ENCODE measurements at regions not wholly inside any gene's neighbourhood (a gene's known extent, or its start where the extent isn't known, plus 50 kb on each side); places are given as distances from the start of the nearest gene placed in this dataset.

DNA sequence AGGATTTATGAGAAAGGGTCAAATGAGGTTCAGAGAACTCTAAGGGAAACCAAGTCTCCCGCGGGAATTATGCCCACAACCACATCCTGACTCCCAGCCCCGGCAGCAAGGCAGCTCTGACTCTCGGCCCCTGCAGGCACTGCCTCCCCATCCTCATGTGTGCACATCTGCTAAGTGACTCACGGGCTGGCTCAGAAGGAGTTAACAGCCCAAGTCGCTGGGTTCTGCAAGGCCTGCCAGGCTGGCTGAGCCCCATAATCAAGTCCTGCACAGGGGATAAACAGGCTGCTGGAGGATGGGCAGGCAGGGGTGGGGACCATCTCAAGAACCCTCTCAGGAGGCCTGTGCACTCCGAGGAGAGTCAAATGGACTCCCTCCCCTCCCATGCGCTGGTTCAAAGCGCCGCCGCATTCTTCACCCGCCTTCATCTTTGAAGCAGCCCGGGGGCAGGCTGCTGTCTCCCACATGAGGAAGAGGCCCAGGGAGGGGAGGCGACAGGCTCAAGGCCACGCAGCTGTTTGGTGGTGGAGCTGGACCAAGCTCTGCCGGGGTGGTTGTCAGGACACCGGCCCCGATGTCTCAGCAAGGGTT is 344.3 kb downstream of the MATN1 start:
- no peaks in the 10 kb centered on the region for H3K36me3 ChIP-seq (replicated peaks in 1 of 2; ENCODE audit: control insufficient read depth in 1 of 2, insufficient read depth in 2 of 2, low read length in 2 of 2)
- H3K27ac ChIP-seq (ENCODE audit: extremely low read length, insufficient read depth, low read length), result no peak overlapping the region
- in situ Hi-C loops (cut with HindIII; ENCODE audit: extremely low pct_ligation_motif_present, low pct_unique_long_range_greater_than_20kb), result no loop called here
- ChIA-PET CTCF (ENCODE audit: low intra/inter-chr PET ratio, low total read pairs) (no interaction called here), POLR2A (no interaction called here)
- H3K9me3 ChIP-seq (ENCODE audit: low read length), result no peaks in the 10 kb centered on the region
- WGBS (ENCODE audit: low lambda C conversion rate), result 34% methylated on average over 16 of the region's 18 CpGs
- FAIRE-seq (no peak), DNase-seq (ENCODE audit: low spot score) (peak; percentile 18), ATAC-seq (peak; percentile 22; the same call in 2 of the 3 replicates)
- no peak overlapping the region for H3K9ac ChIP-seq (ENCODE audit: insufficient read depth, low read depth, low read length)
- peaks cover 0 to 3% of the 10 kb centered on the region in 2 experiments; a peak in 1 of 5 replicates for H3K27me3 ChIP-seq (ENCODE audit: control insufficient read depth in 1 of 2, insufficient read depth in 2 of 2, low read length in 2 of 2)
- intact Hi-C loops (cut with micrococcal nuclease; ENCODE audit: unreplicated experiment), result no loop called here
- BruUV-seq (replicated peaks), result no TSS peak
- peaks cover 14% of the 10 kb centered on the region for H3K4me1 ChIP-seq (ENCODE audit: insufficient read depth, low read length)
- no peaks in the 10 kb centered on the region for H3K79me2 ChIP-seq (ENCODE audit: insufficient read depth, low read length)
- H2AFZ ChIP-seq (ENCODE audit: low read length), result no peak overlapping the region
- no peak overlapping the region for H3K4me3 ChIP-seq (replicated peaks in 1 of 3; ENCODE audit: insufficient read depth in 1 of 3, low read depth in 2 of 3, low read length in 3 of 3)
- H4K20me1 ChIP-seq (ENCODE audit: insufficient read depth, low read length), result no peaks in the 10 kb centered on the region
- no peak overlapping the region for H3K4me2 ChIP-seq (ENCODE audit: low read depth, low read length)
- TF ChIP-seq ESRRA (CRISPR knock-in tag; IDR thresholded peaks at IDR 0.05; ENCODE audit: low read depth), result no peak
- no peak for TF ChIP-seq MATR3 (CRISPR knock-in tag; IDR thresholded peaks at IDR 0.05)
- TF ChIP-seq ZNF510 (CRISPR knock-in tag; IDR thresholded peaks at IDR 0.05; ENCODE audit: low read depth), result no peak
- no peak for TF ChIP-seq ZNF616 (CRISPR knock-in tag; IDR thresholded peaks at IDR 0.05; ENCODE audit: low read depth)
- TF ChIP-seq HCFC1 (IDR thresholded peaks at IDR 0.05; ENCODE audit: low read depth, low read length), result no peak
- TF ChIP-seq, protein P1, sequence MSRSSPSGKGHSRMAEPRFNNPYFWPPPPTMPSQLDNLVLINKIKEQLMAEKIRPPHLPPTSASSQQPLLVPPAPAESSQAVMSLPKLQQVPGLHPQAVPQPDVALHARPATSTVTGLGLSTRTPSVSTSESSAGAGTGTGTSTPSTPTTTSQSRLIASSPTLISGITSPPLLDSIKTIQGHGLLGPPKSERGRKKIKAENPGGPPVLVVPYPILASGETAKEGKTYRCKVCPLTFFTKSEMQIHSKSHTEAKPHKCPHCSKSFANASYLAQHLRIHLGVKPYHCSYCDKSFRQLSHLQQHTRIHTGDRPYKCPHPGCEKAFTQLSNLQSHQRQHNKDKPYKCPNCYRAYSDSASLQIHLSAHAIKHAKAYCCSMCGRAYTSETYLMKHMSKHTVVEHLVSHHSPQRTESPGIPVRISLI (CRISPR knock-in tag; IDR thresholded peaks at IDR 0.05; ENCODE audit: borderline replicate concordance), result no peak
- TF ChIP-seq, protein P2, sequence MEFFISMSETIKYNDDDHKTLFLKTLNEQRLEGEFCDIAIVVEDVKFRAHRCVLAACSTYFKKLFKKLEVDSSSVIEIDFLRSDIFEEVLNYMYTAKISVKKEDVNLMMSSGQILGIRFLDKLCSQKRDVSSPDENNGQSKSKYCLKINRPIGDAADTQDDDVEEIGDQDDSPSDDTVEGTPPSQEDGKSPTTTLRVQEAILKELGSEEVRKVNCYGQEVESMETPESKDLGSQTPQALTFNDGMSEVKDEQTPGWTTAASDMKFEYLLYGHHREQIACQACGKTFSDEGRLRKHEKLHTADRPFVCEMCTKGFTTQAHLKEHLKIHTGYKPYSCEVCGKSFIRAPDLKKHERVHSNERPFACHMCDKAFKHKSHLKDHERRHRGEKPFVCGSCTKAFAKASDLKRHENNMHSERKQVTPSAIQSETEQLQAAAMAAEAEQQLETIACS (CRISPR knock-in tag; IDR thresholded peaks at IDR 0.05), result no peak
- no peak for TF ChIP-seq NPAS2 (CRISPR knock-in tag; IDR thresholded peaks at IDR 0.05; ENCODE audit: borderline replicate concordance)
- TF ChIP-seq ZNF569 (CRISPR knock-in tag; IDR thresholded peaks at IDR 0.05; ENCODE audit: borderline replicate concordance), result no peak
- TF ChIP-seq, protein P3, sequence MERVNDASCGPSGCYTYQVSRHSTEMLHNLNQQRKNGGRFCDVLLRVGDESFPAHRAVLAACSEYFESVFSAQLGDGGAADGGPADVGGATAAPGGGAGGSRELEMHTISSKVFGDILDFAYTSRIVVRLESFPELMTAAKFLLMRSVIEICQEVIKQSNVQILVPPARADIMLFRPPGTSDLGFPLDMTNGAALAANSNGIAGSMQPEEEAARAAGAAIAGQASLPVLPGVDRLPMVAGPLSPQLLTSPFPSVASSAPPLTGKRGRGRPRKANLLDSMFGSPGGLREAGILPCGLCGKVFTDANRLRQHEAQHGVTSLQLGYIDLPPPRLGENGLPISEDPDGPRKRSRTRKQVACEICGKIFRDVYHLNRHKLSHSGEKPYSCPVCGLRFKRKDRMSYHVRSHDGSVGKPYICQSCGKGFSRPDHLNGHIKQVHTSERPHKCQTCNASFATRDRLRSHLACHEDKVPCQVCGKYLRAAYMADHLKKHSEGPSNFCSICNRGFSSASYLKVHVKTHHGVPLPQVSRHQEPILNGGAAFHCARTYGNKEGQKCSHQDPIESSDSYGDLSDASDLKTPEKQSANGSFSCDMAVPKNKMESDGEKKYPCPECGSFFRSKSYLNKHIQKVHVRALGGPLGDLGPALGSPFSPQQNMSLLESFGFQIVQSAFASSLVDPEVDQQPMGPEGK (CRISPR knock-in tag; IDR thresholded peaks at IDR 0.05), result peak; percentile 54
- TF ChIP-seq ZNF781 (CRISPR knock-in tag; IDR thresholded peaks at IDR 0.05; ENCODE audit: borderline replicate concordance, not compliant biosample characterization), result no peak
- no peak for TF ChIP-seq ZNF530 (CRISPR knock-in tag; IDR thresholded peaks at IDR 0.05; ENCODE audit: low read depth)
- no peak for TF ChIP-seq KDM2A (CRISPR knock-in tag; IDR thresholded peaks at IDR 0.05; ENCODE audit: borderline replicate concordance, low read depth)
- TF ChIP-seq, protein P4, sequence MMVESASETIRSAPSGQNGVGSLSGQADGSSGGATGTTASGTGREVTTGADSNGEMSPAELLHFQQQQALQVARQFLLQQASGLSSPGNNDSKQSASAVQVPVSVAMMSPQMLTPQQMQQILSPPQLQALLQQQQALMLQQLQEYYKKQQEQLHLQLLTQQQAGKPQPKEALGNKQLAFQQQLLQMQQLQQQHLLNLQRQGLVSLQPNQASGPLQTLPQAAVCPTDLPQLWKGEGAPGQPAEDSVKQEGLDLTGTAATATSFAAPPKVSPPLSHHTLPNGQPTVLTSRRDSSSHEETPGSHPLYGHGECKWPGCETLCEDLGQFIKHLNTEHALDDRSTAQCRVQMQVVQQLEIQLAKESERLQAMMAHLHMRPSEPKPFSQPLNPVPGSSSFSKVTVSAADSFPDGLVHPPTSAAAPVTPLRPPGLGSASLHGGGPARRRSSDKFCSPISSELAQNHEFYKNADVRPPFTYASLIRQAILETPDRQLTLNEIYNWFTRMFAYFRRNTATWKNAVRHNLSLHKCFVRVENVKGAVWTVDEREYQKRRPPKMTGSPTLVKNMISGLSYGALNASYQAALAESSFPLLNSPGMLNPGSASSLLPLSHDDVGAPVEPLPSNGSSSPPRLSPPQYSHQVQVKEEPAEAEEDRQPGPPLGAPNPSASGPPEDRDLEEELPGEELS (CRISPR knock-in tag; IDR thresholded peaks at IDR 0.05), result no peak
- TF ChIP-seq, protein P5, sequence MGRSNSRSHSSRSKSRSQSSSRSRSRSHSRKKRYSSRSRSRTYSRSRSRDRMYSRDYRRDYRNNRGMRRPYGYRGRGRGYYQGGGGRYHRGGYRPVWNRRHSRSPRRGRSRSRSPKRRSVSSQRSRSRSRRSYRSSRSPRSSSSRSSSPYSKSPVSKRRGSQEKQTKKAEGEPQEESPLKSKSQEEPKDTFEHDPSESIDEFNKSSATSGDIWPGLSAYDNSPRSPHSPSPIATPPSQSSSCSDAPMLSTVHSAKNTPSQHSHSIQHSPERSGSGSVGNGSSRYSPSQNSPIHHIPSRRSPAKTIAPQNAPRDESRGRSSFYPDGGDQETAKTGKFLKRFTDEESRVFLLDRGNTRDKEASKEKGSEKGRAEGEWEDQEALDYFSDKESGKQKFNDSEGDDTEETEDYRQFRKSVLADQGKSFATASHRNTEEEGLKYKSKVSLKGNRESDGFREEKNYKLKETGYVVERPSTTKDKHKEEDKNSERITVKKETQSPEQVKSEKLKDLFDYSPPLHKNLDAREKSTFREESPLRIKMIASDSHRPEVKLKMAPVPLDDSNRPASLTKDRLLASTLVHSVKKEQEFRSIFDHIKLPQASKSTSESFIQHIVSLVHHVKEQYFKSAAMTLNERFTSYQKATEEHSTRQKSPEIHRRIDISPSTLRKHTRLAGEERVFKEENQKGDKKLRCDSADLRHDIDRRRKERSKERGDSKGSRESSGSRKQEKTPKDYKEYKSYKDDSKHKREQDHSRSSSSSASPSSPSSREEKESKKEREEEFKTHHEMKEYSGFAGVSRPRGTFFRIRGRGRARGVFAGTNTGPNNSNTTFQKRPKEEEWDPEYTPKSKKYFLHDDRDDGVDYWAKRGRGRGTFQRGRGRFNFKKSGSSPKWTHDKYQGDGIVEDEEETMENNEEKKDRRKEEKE (IDR thresholded peaks at IDR 0.05), result no peak
